ENCODE measurements at regions not wholly inside any gene's neighbourhood (a gene's known extent, or its start where the extent isn't known, plus 50 kb on each side); places are given as distances from the start of the nearest gene placed in this dataset.

GRCh38 chr2:180187611-180188010, 180.5 kb upstream of the CWC22 start:
- DNase-seq = no peak

- DNase-seq = no peak
These were observed 177.4 kb upstream of the CWC22 start for GRCh38 chr2:180184506-180184905.

DNA sequence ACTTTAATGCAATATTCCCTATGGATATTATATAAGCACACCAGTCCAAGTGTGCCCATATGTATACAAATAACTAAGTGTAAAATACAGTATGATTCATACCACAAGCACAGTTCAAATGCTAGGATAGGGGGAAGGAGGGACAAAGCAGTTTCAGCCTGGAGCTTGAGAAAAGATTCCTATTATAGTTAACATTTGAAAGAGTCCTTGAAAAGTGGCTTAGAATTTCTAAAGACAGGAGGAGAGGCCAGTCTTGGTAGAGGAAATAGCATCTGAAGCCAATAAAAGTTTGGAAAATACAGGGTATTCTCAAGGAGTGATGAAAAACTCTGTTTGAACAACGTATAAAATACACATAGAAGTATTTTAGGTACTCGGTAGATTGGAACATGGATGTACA, 173.4 kb upstream of the CWC22 start:
- DNase-seq = no peak

- no peak for DNase-seq
These were observed 170.4 kb upstream of the CWC22 start for GRCh38 chr2:180177534-180177933.

- DNase-seq = no peak
These were observed 168.6 kb upstream of the CWC22 start for GRCh38 chr2:180175736-180176135.

GRCh38 chr2:180174580-180174979, 167.5 kb upstream of the CWC22 start:
- no peak for DNase-seq

- no peak for DNase-seq
These were observed 162.4 kb upstream of the CWC22 start for GRCh38 chr2:180169474-180169873.

GRCh38 chr2:180161415-180161814, 154.3 kb upstream of the CWC22 start:
- no peak for DNase-seq

DNA sequence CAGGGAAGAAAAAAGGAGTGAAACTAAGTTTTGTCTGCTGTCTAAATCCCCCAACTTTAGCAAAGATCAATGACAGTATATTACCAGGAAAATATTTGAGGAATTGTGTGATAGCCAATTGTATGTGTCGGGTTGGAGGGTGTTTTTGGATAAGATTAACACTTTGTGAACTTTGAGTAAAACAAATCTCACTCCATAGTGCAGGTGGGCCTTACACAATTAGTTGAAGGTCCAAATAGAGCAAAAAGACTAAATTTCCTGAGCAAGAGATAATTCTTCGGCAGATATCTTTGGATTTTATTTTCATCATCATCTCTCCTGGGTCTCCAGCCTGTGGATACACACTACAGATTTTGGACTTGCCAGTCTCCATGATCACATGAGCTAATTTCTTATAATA, 152.8 kb upstream of the CWC22 start:
- no peak for DNase-seq

- DNase-seq = no peak
These were observed 151.9 kb upstream of the CWC22 start for GRCh38 chr2:180158961-180159360.

DNA sequence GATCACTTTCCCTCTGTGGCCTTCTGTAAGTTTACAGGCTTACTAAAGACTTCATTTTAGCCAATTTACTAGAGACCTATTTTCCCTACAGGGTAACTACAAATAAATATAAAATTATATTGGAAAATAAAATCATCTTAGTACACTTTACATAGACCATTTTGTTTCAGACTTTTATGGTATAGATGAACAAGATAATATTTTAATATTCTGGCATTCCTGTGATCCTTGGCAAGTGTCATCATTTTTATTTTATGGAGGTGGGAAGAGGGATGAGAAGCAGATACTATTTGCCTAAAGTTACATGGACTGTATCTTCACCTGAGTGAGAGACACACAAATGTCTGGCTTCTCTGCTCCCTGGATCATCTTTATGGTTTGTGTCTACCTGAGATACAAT, 149.6 kb upstream of the CWC22 start:
- DNase-seq = no peak

GRCh38 chr2:180150606-180151005, 143.5 kb upstream of the CWC22 start:
- no peak for DNase-seq

- DNase-seq = no peak
These were observed 139.4 kb upstream of the CWC22 start for GRCh38 chr2:180146541-180146940.

GRCh38 chr2:180146114-180146513, 139.0 kb upstream of the CWC22 start:
- no peak for DNase-seq

DNA sequence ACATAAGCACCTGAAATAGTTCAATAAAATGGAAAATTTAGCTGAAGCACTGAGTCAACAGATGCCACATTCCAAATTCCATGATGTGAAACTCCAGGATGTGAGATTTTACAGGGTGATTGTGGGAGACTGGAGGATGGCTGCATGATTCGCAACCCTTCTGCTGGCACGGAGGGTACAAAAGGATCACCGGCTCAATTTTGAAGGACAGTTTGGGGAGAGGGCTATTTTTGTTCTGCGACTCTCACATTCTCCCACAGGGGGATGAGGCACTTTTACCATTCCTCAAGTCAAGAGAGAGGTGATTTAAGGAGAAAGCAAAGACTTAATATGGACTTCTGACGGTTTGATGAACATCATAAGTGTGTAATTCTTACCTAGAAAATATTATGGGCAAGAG, 138.1 kb upstream of the CWC22 start:
- no peak for DNase-seq

GRCh38 chr2:180144338-180144813, 137.3 kb upstream of the CWC22 start:
- no peak for DNase-seq

GRCh38 chr2:180143633-180144337, 136.7 kb upstream of the CWC22 start:
- DNase-seq = no peak

- no peak for DNase-seq
These were observed 134.5 kb upstream of the CWC22 start for GRCh38 chr2:180141600-180141999.

DNA sequence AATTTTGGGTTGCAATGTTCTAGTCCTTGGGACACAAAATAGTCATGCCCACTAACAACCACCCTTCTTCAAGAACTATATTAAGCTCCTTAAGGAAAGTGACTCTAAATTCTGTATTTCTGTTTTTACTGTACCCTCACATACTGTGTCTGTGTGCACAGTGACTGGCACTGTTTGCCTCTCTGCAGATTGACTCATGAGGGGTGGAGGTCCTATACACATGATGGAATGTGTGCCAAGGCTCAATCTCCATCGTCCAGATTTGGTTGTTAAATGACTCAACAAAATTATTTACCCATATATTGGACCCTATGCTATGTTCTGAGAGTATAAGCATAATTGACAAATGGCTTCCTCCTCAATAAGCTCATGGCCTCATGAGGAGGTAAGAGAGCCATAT, 126.6 kb upstream of the CWC22 start:
- DNase-seq = no peak

DNA sequence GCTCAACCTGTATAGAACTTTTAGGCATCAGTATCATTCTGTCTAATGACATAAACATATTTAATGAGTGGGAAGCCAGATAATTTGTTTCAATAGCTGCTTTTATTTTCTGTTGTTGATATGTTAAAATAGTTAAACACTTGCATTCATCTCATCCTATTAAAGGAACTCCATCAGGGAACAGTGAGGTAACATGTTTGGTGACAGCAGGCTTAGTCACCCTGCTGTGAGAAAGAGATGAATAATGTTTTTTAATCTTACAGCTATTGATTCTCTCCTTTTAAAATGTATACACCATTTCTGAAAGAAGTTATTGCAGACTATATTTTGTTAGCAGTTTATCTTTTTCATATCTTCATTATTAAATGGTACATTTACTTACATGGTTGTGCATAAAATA, 123.3 kb upstream of the CWC22 start:
- no peak for DNase-seq

GRCh38 chr2:180128861-180129260, 121.8 kb upstream of the CWC22 start:
- no peak for DNase-seq

DNA sequence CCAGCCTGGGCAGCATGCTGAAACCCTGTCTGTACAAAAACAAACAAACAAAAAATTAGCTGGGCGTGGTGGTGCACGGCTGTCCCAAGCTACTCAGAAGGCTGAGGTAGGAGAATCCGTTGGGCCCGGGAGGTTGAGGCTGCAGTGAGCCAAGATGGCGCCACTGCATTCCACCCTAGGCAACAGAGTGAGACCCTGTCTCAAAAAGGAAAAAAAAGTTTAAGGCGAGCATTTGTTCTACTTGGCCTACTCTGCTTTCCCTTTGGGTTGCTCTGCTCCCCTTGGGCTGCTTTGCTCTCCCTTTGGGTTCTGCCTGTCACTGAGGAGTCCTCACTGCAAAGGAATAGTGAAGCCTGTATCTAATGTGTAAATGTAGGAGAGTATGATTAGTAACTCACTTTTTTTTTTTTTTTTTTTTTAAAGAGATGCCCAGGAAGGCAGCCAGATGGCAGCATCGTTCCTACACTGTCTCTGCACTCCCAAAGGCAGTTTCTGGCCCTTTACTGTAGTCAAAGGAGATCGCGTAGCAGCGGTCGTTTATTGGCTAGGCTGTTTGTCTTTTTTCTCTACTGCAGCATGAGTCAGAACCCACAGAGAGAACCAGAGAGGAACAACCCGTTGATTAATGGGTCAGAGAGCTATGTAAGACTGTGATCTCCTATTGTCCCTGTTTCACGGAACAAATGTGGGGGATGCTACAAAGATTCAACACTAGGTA, 118.3 kb upstream of the CWC22 start:
- peak; percentile 72 for DNase-seq

- DNase-seq = no peak
These were observed 117.4 kb upstream of the CWC22 start for GRCh38 chr2:180124273-180125139.

DNA sequence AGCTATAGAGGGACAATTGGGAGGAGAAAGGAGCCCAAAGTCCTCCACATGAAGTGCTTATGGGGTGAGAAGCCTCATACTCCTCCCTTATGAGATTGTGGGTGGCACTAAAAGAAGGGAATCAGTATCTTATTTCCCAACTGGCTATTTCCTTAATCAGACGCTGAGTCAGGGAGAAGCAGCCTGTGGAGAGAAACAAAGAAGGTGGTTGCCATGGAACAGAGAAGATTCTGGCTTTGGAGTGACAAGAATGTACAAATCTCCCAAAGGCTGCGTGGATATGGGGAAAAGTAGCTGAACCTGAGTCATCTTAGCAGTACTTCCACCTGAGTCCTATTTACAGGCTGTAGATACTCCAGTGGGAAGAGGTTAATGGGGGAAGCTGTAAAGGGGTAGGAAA, 115.8 kb upstream of the CWC22 start:
- DNase-seq = no peak

Measured in NCI-H1436 treated with DMSO at 0.1 percent for 48 hours (cell line).